Activated T-helper 1 cell treated with Interleukin-2 at 50 U/mL for 16 hours (primary cell): ENCODE measurements at regions not wholly inside any gene's neighbourhood (a gene's known extent, or its start where the extent isn't known, plus 50 kb on each side); places are given as distances from the start of the nearest gene placed in this dataset.

Source experiments
- DNase-seq: peaks from one replicate; pipeline ENCODE4 v3.0.0-alpha.2; 2020; ENCODE audit warnings: low read depth

DNA sequence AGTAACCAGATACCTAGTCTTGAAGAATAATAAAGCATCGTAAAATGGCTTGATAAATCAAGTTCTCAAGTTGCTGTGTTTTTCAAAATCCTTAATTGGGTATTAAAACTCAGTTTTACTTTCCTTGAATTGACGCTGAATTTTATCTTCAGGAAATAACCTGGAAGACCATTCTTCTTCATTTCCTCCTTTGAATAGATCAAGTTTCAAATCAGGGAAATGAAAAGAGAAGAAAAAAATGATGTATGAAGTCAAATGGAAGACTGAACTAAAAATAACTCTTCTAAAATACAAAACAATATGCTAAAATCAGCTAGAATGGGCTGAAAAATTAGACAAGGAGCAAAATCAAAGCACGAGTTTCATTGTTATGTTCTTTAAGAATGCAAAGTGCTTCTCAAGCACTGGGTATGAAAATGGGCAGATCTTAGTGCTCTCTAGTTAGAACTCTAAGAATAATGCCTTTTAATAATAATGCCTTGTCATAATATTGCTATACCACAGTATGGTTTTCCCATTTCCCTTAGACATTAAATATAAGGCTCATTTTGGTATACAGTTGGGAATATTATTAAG is 54.6 kb upstream of the CLEC14A start:
- no peak for DNase-seq

DNA sequence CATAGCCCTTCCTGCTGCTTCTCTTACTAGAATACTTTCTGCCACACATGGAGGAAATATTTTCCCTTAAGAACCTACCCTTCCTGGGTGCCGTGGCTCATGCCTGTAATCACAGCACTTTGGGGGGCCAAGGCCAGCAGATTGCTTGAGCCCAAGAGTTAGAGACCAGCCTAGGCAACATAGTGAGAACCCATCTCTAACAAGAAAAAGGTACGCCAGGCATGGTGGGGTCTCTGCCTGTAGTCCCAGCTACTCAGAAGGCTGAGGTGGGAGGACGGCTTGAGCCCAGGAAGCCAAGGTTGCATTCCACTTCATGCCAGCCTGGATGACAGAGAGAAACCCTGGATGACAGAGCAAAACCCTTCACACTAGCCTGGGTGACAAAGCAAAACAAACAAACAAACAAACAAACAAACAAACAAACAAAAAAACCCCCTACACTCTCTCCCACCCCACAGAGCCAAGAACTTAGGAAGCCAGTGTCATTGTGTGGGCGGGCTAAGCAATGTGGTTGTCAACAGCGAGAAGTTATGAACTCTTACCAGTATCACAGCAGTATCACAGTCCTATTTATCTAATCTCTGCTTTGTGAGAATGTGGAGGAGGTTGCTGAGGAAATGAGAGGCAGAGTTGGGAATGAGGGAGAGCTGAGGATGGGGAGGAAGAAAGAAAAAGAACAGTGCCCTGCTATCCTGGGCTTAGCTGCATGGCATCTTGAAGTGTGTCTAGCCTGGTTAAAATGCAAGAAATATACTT is 53.8 kb upstream of the CLEC14A start:
- no peak for DNase-seq
